ENCODE measurements at regions not wholly inside any gene's neighbourhood (a gene's known extent, or its start where the extent isn't known, plus 50 kb on each side); places are given as distances from the start of the nearest gene placed in this dataset.
"Not testable (repeated sequence)": the region's sequence is repeated elsewhere in the genome, so short reads cannot be mapped to it uniquely, and the experiment has no call there.

DNA sequence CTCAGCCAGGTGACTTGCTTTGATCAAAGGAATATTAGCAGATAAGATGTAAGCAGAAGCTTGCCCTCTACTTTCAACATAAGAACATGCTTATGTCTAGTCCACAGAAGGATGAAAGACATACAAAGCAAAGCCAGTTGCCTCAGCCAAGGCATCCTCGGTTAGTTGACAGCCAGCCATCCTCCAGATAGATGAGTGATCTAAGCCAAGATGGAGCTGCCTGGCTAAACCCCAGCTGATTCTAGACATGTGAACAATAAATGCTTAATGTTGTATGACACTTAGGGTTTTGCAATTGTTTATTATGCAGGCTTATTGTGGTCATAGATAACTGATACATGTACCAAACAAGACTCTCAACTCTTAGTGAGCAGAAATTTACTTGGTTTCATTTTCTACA is 157.6 kb upstream of the TMTC2 start:
- peak; percentile 20 for DNase-seq (ENCODE audit: low spot score)

DNA sequence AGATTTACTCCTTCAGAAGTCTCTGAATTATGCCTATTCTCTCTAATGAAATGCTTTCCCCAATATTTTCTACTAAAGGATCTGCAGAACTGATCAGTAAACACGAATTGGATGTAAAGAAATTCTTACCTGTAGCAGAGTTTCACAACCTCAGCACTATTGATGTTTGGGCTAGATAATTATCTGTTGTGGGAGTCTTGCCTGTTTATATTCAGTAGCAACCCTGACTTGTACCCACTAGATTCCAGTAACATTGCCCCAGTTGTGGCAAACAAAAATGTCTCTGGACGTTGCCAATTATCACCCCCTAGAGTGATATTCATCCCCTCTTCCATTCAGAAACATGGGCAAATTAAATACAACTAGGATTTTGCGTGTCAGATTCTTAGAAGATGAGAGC is 156.8 kb upstream of the TMTC2 start:
- no peak for DNase-seq (ENCODE audit: low spot score)

DNA sequence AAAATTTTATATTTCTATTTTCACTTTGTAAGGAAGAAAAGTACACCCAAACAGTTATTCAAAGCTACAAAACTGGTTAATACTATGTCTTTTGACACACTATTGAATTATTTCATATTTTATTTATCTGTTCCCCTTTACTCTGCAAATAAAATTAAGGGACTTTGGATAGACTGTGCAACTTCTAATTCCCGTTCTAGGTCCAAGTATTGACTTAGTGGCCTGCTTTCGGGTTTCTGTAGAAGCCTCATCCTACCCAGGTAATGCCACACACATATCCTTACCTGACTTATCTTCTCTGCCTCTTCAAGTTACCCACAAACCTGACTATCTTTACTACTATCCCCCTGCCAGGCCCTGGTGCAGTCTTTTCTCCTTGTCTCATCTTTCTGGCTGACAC is 156.3 kb upstream of the TMTC2 start:
- no peak for DNase-seq (ENCODE audit: low spot score)

DNA sequence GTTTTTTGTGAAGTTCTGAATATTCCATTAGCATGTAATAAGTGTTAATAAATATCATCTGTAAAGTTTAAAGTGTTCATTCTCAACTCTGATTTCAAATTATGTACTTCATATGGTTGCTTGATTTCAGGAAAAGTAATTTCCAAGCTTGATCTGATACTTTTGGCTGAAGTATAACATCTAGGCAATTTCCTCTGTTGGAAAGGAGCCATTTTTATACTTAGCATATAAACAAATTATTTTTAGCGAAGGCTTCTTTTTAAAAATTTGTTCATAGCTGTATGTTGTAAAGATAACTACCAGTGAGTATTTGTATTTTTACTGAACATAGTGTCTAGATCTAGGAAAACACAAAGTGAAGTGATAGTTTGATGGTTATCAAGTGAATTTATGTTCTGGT is 153.4 kb upstream of the TMTC2 start:
- DNase-seq (ENCODE audit: low spot score), result no peak

DNA sequence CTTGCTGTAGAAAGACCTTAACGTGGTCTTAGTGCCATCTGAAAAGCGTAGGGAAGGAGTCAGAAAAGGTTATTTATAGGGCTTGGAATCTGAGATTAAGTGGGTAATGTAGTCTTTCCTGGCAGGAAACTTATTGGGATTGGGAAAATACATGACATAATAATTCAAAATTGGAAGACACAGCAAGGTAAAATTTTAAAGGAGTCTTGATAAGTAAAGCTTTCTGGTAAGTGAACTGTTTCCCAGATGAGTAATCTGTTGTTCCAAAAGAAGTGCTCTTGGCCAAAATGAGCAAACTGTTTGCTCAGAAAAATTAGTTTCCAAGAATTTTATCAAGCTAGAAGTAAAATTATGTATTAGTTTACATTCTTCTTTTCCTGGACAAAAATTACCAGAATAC is 149.3 kb upstream of the TMTC2 start:
- no peak for DNase-seq (ENCODE audit: low spot score)

DNA sequence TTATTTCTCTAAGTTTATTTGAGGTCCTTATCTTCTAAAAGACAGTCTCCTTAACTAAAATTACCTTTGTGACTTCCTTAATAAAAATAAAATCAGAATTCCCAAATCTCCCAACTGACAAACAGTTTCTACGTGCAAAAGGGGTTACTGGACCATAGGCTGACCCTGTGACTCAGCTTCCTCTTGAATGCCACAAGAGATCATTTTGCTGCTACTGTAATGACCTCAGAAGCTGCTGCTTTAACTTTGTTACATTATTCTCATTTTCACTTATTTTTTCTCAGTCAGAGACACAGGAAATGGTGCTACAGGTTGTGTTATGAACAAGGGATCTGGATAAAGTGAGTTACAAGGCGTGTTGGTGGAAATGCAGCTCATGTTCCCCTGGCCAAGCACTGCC is 132.2 kb upstream of the TMTC2 start:
- no peak for DNase-seq (ENCODE audit: low spot score)

DNA sequence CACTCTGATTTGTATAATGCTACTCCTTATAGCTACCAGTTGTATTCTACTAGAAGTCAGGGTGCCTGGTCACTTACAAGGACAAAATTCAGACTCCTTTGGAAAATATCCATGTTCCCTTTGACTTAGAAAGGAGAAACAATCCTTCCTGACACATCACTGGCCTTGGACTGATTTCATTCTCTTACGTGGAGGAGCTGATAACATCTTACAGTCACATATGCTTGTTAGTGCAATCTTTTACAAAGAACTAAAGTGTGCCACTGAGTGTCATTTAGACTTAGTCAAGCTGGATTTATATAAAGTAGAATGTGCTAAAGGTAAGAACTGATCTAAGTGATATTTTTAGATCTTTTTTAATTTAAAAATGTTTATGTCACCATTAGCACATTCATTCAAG is 131.0 kb upstream of the TMTC2 start:
- DNase-seq (ENCODE audit: low spot score), result no peak

DNA sequence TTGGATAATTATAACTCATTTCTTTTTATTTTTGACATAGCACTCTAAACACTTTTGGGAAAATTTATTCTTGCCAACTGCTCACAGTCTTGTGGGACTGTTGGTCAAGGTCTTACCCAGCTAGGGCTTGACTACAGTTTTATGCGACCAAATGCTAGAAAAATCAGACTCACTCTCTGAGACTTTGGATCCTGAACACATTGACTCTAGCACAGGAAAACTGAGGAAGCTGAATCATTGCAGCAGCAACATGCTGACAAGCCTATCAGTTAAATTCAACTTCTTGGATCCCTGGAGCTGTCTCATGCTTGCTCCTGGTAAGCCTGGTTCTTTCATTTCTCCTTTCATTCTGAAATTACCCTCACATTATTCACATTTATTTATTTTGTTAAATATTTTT is 120.7 kb upstream of the TMTC2 start:
- no peak for DNase-seq (ENCODE audit: low spot score)

DNA sequence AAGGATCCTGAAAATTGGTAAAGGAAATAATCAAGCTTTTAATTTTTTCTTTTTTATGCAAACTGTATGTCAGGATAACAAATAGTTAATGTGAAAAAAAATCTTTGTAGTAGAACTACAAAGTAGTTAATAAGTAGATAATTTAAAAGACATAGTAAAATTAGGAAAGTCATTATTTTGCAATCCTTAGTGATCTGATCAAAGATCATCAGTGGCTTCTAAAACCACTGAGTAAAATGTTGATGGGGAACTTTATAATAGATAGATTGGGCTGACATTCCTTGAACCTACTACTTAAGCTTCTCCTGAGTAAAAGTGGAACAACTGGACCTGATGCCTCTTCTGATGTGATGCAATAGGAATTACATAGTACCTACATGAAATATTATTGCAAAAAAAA is 119.0 kb upstream of the TMTC2 start:
- DNase-seq (ENCODE audit: low spot score), result no peak

DNA sequence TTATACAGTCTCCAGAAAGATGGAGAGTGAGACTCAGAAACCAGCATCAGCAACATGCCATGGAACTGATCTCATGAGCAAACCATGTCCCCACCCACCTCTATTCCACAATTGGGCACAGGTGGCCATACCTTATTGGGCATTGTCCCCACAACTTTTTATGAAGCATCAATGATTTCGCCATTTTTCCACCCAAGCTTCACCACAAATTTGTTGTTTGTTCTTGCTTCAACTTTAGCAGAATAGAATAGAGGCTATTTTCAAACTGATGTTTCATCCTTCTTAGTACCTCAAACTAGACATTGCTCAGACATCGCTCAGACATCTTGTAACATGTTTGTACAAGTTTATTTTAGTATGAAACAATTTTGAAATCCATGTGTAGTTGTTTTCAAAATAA is 112.5 kb upstream of the TMTC2 start:
- no peak for DNase-seq (ENCODE audit: low spot score)

DNA sequence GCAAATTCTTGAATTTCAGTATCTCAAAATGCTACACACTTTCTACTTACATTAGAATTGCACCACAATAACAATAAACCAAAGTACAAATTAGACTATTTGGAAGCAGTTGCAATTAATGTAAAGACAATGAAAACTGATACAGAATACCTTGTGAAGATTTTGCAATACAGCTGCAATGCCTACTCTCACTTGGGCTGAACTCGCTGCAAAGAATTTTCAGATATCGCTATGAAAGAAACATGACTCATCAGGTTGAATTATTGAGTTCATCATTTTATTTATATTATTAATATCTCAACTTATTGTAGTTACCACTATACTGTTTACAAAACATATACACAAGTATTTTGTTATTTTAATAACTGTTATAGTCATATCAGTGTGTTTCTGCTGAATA is 108.0 kb upstream of the TMTC2 start:
- DNase-seq (ENCODE audit: low spot score), result no peak

DNA sequence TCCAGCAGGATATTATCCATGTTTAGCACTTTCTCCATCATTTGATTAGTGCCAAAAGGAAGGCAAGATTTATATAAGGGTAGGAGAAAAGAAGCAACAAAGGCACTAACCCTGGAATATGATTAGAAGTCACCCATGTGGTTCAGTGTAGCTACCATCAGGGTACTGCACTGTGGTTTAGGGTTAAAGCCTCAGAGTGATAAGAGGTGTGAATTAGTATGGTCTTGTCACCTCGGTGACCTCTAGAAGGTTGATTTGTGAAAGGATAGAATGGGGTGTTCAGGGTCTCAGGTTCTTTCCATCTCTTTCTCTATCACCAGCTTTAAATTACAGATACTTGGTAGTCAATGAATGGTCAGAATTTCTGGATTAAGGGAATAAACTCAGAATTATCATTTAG is 103.0 kb upstream of the TMTC2 start:
- no peak for DNase-seq (ENCODE audit: low spot score)

DNA sequence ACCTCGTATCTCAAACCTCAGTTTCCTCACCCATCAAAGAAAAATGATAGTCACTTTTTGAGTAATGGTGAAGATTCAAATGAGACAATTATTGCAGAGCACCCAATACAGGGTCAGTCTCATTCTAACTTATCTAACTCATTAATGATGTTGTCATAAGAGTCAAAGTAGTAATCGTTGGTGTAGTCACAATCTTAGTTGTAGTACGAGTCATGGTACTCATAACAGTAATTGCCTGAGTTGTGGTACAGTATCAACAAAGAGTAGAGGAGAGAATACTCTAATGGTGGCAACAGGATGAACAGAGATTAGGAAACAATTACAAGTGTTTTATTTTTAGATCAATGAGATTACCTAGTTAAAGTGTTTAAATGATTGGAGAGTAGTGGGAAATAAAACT is 93.6 kb upstream of the TMTC2 start:
- DNase-seq (ENCODE audit: low spot score), result no peak

DNA sequence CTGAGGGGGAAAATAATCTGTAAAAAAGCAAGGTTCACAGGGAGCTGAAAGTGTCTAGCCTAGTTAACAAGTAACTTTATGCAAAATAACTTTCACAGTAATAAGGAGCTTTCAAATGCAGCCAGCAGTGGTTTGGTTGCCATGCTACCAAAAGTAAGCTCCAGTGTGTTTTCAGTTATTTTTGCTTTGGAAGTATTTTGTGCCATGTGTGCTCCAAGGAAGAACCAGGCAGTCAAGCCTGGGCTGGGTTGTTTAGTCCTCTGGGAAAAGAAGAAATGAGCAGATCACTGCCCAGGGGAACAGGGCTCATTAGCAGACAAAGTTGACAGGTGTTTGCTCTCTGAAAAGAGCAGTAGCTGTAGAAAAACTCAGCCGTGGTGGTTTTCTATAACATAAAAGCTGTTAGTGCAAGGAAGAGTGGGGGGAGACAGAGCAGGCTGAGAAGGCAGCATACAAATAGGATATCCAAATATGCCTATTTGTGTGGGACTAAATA is 92.8 kb upstream of the TMTC2 start:
- no peak for DNase-seq (ENCODE audit: low spot score)

DNA sequence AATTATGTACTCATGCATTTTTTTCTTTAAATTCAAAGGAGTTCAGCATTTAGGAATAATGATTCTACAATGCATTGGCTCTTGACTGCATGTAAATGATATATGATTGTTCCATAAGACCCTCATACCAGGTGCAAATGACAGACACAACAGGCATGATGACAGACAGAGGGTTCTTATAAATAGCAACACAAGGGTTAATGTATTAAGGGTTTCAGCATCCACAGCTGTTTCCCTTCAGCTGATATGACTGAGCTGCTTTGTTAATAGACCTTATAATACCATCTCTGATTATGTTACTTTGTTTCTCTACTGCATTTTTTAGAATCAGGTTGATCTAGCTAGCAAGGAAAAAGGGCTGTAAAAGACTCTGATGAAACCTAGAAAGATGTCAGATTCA is 90.8 kb upstream of the TMTC2 start:
- no peak for DNase-seq (ENCODE audit: low spot score)

DNA sequence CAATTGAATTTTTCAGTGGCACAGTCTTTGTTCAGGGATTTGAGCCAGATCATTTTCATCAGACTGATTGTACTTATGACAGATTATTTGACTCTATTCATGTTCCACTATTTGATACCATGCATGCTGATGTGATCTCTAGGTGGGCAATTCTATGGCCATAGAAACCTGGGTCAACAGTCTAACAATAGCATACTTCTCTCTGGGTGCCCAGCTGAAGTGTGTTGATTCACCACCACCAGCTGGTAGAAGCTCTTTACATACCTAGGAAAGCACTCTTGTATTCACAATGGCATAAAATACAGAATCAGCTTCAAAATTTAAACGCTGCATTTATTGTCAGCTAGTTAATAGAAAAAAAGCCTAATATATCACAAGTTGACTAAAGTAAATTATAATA is 90.2 kb upstream of the TMTC2 start:
- DNase-seq (ENCODE audit: low spot score), result no peak

DNA sequence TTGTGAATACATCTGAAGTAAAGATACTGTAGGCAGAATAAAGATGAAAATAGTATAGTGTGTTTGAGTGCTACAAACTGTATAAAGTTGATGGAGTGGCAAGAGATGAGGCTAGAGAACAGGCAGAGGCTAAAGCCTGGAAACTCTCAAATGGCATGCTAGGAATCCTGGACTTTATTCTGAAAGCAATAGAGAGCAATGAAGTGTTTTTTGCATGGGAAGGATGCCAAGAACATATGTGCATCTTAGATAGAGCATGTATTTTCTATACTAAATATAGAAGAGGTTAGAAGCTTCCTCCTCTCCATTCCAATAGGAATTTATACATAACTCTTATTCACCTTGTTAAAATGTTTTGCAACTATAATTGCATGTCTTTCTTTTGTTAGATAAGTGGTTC is 86.3 kb upstream of the TMTC2 start:
- DNase-seq (ENCODE audit: low spot score), result peak; percentile 54

DNA sequence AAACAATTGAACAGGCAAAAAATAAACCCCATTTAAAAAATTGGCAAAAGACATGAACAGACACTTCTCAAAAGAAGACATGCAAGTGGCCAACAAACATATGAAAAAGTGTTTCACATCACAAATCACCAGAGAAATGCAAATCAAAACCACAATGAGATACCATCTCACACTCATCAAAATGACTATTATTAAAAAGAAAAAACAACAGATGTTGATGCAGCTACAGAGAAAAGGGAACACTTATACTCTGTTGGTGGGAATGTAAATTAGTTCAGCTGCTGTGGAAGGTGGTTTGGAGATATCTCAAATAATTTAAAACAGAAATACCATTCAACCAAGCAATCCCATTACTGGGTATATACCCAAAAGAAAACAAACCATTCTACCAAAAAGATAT is 83.1 kb upstream of the TMTC2 start:
- not testable (repeated sequence) for DNase-seq (ENCODE audit: low spot score)

DNA sequence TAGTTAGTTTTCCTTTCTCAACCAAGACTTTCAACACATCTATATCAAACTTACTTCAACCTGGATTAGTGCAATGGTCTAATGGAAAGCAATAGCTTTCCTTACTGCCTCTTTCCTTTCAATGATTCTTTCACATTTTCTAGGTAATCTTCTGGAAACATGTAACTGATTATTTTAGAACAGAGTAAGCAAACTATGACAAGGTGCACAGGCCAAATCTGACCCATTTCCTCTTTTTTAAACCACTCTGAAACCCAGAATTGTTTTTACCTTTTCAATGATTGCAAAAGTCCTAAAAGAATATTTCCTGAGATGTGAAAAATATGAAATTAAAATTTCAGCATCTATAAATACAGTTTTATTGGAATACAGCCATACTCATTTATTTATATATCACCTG is 81.6 kb upstream of the TMTC2 start:
- no peak for DNase-seq (ENCODE audit: low spot score)

DNA sequence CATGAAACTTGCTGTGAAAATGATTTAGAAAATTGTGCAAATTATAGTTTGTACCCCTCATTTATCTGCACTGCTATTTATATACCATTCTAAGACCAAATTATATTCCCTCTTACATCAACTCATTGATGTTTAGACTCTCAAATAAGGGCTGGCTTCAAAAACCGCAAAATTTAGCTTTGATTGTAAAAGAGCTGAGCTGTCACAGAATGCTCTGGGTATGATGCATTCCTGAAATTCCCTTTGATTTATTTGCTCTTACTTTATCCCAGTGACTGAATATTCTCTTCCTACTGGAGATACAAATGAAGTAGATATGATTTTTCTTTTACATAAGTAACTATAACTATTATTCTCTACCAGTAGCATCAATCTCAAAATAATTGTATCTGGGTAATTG is 78.0 kb upstream of the TMTC2 start:
- peak; percentile 8 for DNase-seq (ENCODE audit: low spot score)

DNA sequence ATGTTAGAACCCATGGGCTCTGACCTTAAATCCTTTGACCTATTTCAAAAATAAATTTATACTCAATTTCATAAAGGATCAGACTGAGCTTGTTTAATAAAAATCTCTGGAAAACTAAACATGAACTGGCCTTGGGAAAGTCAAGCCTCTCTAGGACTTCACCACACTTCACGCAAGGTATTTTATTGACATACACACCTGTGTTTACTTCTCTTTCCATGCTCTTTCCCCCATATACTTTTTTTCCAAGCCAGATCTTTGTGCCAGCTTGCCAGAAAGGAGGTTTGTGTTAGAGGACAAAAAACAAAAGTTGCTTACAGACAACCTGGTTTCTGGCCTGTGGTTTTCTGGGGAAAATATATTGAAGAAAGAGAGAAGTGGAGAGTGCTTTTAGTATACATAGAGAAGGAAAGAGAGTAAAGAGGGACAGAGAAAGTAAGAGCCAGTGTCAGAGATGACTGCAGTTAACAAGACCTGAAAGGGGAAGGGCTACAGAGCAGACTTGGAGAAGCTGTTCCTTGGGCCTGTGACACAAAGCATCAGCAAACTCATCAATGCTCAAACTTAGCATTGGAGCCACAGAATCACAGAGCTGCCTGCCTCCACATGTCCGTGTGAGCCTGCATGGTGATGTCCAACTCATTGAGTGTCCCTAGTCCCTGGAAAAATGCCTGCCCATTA is 77.3 kb upstream of the TMTC2 start:
- no peak for DNase-seq (ENCODE audit: low spot score)

DNA sequence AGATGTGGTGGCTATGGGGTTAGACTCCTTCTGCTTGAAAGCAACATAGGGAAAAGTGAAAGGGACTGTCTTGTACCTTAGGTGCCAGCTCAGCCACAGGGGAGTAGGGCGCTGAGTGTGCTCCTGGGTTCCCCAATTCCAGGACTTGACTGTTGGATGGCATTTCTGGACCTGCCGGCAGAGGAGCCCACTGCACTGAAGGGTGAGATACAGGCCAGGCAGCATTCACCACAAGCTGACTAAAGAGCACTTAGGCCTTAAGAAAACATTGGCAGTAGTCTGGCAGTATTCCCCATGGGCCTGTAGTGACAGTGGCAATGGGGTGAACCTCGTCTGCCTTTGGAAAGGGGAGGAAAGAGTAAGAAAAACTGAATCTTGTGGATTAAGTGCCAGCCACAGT is 67.1 kb upstream of the TMTC2 start:
- DNase-seq (ENCODE audit: low spot score), result no peak

DNA sequence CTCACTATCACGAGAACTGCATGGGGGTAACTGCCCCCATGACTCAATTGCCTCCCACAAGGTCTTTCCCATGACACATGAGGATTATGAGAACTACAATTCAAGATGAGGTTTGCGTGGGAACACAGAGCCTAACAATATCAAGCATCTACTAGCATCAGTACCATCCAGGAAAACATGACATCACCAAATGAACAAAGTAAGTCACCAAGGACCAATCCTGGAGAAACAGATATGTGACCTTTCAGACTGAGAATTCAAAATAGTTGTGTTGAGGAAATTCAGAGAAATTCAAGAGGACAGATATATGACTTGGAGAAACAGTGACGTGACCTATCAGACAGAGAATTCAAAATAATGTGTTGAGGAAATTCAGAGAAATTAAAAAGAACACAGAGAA is 65.8 kb upstream of the TMTC2 start:
- no peak for DNase-seq (ENCODE audit: low spot score)

DNA sequence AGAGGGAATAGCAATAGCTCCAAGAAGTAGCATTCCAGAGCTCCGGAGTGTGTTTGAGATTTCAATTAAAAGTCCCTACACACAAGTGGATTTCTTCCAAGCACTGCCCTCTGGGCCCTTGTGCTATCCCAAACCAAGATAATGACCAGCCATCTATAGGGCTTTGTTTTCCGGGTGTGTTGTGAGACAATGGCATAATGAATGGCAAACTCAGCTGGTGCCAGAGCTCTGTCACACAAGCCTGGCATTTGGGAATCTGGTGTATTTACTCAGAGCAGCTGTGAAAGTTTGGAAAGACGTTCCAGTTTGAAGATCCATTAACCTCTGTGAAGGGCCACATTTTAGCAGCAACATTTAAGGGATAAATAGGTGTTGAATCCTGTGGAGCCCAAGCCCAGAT is 61.2 kb upstream of the TMTC2 start:
- DNase-seq (ENCODE audit: low spot score), result no peak

Measured in umbilical cord (tissue), 1 donor.